HG02938 (cell line): ENCODE measurements at regions not wholly inside any gene's neighbourhood (a gene's known extent, or its start where the extent isn't known, plus 50 kb on each side); places are given as distances from the start of the nearest gene placed in this dataset.

Experiments
- ATAC-seq: cut with Tn5 transposase; IDR thresholded peaks from one replicate; pipeline ENCODE4 v1.9.1; 2021; ENCODE audit warnings: mild to moderate bottlenecking, moderate library complexity; ENCODE audit not compliant: unreplicated experiment

- no peak for ATAC-seq
Observed at GRCh38 chr10:44326474-44327030, 58.3 kb downstream of the CXCL12 start.

GRCh38 chr10:44325596-44326307 lies 59.1 kb downstream of the CXCL12 start:
- ATAC-seq = no peak

GRCh38 chr10:44325157-44325556 lies 59.7 kb downstream of the CXCL12 start:
- no peak for ATAC-seq

GRCh38 chr10:44323838-44324237 lies 61.1 kb downstream of the CXCL12 start:
- no peak for ATAC-seq

- no peak for ATAC-seq
Observed at GRCh38 chr10:44322137-44322536, 62.8 kb downstream of the CXCL12 start.

- no peak for ATAC-seq
Observed at GRCh38 chr10:44320756-44321155, 64.1 kb downstream of the CXCL12 start.

GRCh38 chr10:44317856-44318255 lies 67.0 kb downstream of the CXCL12 start:
- ATAC-seq = no peak

GRCh38 chr10:44316922-44317215 lies 68.0 kb downstream of the CXCL12 start:
- ATAC-seq = no peak

- no peak for ATAC-seq
Observed at GRCh38 chr10:44316187-44316921, 68.5 kb downstream of the CXCL12 start.

- ATAC-seq = no peak
Observed at GRCh38 chr10:44314802-44315460, 70.0 kb downstream of the CXCL12 start.

- ATAC-seq = no peak
Observed at GRCh38 chr10:44313761-44314165, 71.1 kb downstream of the CXCL12 start.

GRCh38 chr10:44312401-44312800 lies 72.5 kb downstream of the CXCL12 start:
- ATAC-seq = no peak

- no peak for ATAC-seq
Observed at GRCh38 chr10:44311563-44312051, 73.3 kb downstream of the CXCL12 start.

GRCh38 chr10:44310762-44311562 lies 73.9 kb downstream of the CXCL12 start:
- ATAC-seq = peak; percentile 80

GRCh38 chr10:44309939-44310761 lies 74.7 kb downstream of the CXCL12 start:
- ATAC-seq = no peak

GRCh38 chr10:44309361-44309760 lies 75.5 kb downstream of the CXCL12 start:
- no peak for ATAC-seq

GRCh38 chr10:44308935-44309334 lies 76.0 kb downstream of the CXCL12 start:
- ATAC-seq = no peak

- no peak for ATAC-seq
Observed at GRCh38 chr10:44307691-44308090, 77.2 kb downstream of the CXCL12 start.

- ATAC-seq = no peak
Observed at GRCh38 chr10:44306762-44307161, 78.1 kb downstream of the CXCL12 start.

- ATAC-seq = no peak
Observed at GRCh38 chr10:44306147-44306710, 78.7 kb downstream of the CXCL12 start.
